NCI-H2227 (cell line): ENCODE measurements at regions not wholly inside any gene's neighbourhood (a gene's known extent, or its start where the extent isn't known, plus 50 kb on each side); places are given as distances from the start of the nearest gene placed in this dataset.

ENCODE experiments used
- DNase-seq: peaks from one replicate; lab custom pipeline; 2025; ENCODE audit not compliant: unreplicated experiment; lab: John Stamatoyannopoulos, UW

DNA sequence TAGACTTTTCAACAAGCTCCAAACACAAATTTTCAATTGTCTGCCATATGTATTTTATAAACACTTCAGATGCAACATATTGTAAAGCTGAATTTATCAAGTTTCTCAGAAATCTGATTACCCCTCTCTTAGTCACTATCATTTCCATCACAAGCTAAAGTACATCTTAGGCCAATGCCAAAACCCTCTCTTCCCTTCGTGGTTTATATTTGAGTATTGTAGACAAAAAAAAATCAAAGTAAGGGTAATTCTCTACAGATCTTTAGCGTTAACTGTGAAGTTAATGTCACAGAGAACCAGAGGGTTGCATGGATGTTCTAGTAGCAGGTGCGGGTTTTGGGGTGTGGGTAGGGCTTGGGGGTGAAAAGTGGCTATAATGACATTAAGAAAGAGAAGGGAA lies 387.7 kb upstream of the PTGER4 start:
- DNase-seq: no peak

- no peak for DNase-seq
Observed at GRCh38 chr5:40291338-40291737, 388.4 kb upstream of the PTGER4 start.

- DNase-seq: no peak
Observed at GRCh38 chr5:40288800-40289485, 390.8 kb upstream of the PTGER4 start.

GRCh38 chr5:40284863-40285262 lies 394.9 kb upstream of the PTGER4 start:
- no peak for DNase-seq

- DNase-seq: no peak
Observed at GRCh38 chr5:40278881-40279280, 400.8 kb upstream of the PTGER4 start.

- no peak for DNase-seq
Observed at GRCh38 chr5:40277161-40277906, 402.4 kb upstream of the PTGER4 start.

GRCh38 chr5:40276426-40277102 lies 403.2 kb upstream of the PTGER4 start:
- no peak for DNase-seq

DNA sequence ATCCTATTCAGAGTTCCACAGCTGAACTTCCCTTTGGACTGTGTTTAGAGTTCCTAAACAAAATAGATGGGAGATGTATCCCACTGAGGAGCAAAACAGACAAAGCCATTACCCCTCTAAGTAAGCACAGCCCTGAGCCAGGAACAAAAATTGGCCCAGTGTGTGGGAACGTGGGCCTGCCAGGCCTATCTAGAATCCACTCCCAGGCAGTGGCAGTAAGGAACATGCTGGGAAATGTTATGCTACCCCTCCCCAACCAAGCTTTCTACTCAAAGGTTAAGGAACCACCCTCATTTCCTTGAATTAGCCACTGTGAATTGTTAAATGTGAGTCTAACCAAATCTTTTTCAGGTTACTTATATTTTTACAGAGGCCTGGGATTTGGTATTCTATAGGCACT lies 405.1 kb upstream of the PTGER4 start:
- no peak for DNase-seq

DNA sequence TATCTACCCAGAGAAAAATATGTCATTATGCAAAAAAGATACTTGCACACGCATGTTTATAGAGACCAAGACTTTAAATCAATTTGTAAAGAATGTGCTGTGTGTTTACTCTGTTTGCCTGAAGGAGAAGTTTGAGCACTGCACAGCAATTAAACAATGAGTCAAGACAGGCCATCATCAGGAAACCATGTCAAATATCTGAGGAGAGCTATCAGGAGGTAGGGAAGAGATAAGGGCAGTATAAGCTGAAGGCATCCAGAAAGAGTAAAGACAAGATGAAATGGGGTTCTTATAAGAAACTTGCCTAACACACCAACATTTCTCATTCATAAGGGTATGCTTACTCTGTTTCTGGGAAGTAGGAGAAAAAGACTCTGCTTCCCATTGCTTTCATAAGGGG lies 405.8 kb upstream of the PTGER4 start:
- DNase-seq: no peak

DNA sequence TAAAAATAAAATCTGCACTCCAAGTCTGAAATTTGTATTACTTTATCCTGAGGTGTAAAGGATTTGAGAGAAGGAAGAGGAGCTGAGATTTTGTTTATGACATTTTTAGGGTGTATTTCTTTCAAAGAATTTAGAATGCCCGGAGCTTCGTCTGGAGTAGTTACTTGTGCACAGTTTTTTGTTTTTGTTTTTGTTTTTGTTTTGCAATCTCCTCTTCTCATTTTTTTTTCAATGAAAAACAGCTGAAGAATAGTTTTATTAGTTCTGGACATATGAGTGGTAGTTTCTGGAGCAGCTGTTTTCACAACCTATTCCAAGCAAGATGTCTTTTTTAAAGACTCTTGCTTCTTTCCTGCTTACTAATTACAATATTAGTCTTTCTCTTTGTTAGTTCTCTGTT lies 408.2 kb upstream of the PTGER4 start:
- no peak for DNase-seq

DNA sequence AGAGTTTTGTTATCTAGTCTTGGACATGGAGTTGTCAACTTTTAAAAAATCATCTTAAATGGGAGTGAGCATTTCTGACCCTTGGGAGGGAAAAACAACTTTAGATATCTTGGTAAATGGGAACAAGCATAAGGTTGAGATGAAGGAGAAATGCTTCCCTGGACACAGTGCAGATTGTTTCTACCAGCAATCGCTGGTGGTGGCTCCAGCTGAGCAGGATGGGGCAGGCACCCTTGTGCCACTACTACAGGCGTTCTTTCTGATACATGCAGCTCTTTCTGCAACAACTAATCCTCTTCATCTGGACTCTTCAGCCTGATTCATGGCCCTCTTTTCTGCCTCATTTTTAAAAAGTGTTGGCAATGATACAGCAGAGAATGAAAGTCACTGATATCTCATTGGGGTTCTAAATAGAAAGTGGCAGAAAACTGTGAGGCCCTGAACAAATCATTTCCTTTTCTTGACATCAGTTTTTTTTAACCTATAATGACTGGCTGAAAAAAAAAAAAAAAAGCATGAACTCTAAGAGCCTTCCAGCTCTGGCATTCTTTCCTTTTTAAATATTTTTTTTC lies 409.4 kb upstream of the PTGER4 start:
- no peak for DNase-seq

DNA sequence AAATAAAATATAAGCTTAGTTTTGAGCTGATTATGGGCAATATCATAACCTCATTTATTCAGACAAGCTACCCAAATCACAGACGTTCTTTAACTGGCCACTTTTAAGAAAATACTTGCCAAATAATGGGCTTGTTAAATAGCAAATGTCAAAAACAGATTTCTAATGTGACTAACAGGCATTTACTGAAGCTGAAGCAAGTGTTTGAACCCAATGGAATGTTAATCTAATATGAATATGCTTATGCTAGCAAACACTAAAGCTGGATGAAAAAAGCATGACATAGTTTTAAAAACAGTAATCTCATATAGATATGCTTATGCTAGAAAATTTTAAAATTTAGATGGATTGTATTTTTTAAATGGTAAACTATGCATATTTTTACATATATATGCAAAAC lies 411.6 kb upstream of the PTGER4 start:
- DNase-seq: no peak

DNA sequence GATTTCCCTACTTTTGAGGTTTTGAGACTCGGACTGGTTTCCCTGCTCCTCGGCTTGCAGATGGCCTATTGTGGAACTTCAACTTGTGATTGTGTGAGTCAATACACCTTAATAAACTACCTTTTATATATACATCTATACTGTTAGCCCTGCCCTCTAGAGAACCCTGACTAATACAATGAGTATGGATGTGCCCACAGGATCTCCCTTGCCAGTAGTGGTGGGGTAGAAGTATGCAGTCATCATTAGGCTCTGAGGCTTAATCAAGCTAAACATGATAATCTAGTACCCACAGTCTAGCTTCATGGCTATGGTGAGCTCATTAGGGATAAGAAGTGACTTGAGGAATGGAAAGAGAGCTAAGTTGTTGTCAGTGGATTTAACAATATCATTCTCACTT lies 412.8 kb upstream of the PTGER4 start:
- no peak for DNase-seq

DNA sequence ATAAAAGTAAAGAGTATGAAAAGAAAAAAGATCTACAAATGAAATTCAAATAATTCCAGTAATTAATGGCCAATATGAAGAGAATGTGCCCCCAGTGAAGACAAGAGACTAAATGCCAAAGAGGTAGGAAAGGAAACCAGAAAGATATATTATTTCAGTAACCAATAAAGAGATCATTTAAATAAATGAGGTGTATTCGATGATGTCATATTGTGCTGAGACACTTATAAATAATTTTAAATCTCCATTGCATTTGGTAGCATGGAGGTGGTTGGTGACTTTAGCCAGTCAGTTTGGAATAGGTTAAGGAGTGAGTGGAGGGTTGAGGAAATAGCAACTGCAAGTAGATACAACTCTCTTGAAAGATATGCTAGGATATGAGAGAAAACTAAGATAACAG lies 417.7 kb upstream of the PTGER4 start:
- no peak for DNase-seq

- no peak for DNase-seq
Observed at GRCh38 chr5:40260361-40260760, 419.4 kb upstream of the PTGER4 start.

- DNase-seq: no peak
Observed at GRCh38 chr5:40258222-40258621, 421.5 kb upstream of the PTGER4 start.

DNA sequence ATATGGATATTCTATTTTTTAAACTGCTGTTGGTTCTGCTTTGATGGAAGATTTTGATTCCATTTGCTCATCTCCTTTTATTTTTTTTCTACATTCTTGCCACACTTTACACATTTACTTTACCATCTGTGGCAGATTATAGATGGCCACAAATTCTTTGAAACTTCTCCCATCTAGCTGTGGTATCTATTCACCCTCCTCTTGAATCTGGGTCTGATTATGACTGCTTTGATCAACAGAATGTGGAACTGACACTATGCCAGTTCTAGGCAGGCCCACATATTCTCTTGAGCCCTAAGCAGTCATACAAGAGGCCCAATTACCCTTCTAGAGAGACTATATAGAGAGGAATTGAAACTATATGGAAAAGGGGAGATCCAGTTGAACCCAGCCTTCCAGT lies 439.0 kb upstream of the PTGER4 start:
- DNase-seq: no peak

- DNase-seq: no peak
Observed at GRCh38 chr5:40240111-40240510, 439.6 kb upstream of the PTGER4 start.

DNA sequence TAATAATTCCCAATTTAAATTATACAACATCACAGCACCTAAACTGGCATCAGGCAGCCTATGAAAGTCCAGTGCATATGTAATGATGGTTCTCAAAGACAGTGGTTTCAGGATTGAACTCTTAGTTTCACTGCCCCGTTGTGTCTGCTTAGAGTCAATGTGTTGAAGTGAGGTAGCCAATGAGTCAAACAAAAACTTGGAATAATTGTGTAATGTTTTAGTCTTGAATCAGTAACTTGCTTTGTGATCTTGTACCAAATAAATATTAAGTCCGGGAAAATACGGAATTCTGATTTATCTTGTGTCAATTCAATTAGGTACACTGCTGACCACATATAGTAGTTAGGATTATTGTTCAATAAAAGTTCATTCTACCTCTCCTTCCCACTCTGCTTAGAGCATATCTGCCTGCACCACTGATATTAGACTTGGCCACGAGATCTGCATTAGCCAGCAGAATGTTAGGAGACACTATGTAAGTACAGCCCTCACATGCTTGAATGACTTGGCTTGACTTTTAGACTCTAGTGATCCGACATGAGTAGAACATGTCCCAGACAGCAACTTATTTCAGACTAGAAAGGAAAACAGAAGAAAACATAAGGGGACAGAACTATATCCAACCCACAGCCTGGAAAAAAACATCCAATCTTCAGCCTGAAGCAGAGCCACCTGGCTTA lies 441.5 kb upstream of the PTGER4 start:
- no peak for DNase-seq

DNA sequence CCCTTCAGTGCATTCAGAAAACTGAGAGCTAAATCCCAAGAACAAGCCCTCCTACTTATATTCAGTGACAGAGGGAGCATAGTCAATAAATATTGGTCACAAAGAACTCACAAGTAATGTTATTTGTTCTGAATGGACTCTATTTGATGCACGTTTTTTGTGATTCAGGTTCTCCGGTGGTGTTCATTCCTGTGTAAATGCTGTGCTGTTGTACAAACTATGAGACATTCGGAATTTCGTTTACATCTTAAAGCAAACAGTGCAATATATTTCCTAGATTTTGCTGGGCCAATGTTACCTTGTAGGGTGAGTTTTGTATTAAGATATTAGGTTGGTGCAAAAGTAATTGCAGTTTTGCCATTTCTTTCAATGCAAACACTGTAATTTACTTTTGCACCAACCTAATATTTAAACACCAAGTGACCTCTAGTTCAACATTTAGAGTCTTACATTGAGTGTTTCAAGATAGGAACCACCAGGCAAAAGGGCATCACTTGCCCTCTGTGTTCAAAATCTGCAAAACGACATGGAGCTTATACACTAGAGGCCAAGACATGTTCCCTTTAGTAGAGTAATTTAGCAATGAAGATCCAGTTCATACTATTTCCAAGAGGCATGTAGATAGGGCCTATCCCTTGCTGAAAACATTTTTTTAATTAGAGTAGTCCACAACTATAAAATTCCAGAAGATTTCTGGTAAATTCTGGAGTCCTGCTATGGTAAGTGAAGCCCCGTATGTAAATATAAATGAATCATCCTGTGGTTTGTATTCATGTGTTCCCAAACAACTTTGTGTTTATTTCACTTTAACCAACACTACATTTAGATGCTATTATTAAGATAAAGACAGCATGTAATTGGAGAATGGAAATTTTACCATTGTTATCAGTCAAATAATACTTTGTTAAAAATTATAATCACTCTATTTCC lies 444.0 kb upstream of the PTGER4 start:
- no peak for DNase-seq
